Activated naive CD4-positive, alpha-beta T cell treated with anti-CD3 and anti-CD28 coated beads for 36 hours (primary cell): ENCODE measurements at regions not wholly inside any gene's neighbourhood (a gene's known extent, or its start where the extent isn't known, plus 50 kb on each side); places are given as distances from the start of the nearest gene placed in this dataset.

Source experiments
- CTCF ChIA-PET: fragments of 350-600 bp; sonication (Branson Sonifier 250); formaldehyde crosslinking; loops from one replicate; lab custom pipeline; 2021; ENCODE audit warnings: antibody characterized with exemption; lab: Charles Lee
- DNase-seq: peaks from one replicate; pipeline ENCODE4 v3.0.0-alpha.2; 2020
- H3K27ac Mint-ChIP-seq: one replicate; pipeline ENCODE4 v1.8.0; 2021; ENCODE audit warnings: mild to moderate bottlenecking, mixed read lengths
- H3K27me3 Mint-ChIP-seq: one replicate; pipeline ENCODE4 v1.8.0; 2021; ENCODE audit warnings: low read depth, mixed read lengths
- H3K36me3 Mint-ChIP-seq: one replicate; pipeline ENCODE4 v1.8.0; 2021; ENCODE audit warnings: low read depth, mixed read lengths
- H3K4me1 Mint-ChIP-seq: one replicate; pipeline ENCODE4 v1.8.0; 2021; ENCODE audit warnings: low read depth, mixed read lengths
- H3K4me3 Mint-ChIP-seq: one replicate; pipeline ENCODE4 v1.8.0; 2021; ENCODE audit warnings: mild to moderate bottlenecking, moderate library complexity, mixed read lengths
- H3K9me3 Mint-ChIP-seq: one replicate; pipeline ENCODE4 v1.8.0; 2021; ENCODE audit warnings: mixed read lengths
- intact Hi-C: fragments of 100-400 bp; cut with micrococcal nuclease; formaldehyde crosslinking; loops from one replicate; pipeline ENCODE4 v1.15.1; 2023

DNA sequence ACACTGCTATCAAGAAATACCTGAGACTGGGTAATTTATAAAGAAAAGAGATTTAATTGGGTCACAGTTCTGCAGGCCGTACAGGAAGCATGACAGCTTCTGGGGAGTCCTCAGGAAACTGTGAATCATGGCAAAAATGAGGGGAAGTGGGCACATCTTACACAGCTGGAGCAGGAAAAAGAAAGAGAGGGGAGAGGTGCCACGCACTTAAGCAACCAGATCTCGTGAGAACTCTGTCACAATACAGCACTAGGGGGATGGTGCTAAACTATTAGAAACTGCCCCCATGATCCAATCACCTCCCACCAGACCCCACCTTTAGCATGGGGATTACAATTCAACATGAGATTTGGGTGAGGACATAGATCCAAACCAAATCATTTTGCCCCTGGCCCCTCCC is 105.5 kb upstream of the CPLX2 start:
- Mint-ChIP-seq H3K27ac (no peak overlapping the region), H3K4me3 (no peak overlapping the region), H3K36me3 (peaks cover 1% of the 10 kb centered on the region), H3K9me3 (peaks cover 10% of the 10 kb centered on the region), H3K27me3 (peaks cover 16% of the 10 kb centered on the region), H3K4me1 (peaks cover 7% of the 10 kb centered on the region)
- peak; percentile 27 for DNase-seq
- intact Hi-C loops, result no loop called here
- CTCF ChIA-PET, result no interaction called here

DNA sequence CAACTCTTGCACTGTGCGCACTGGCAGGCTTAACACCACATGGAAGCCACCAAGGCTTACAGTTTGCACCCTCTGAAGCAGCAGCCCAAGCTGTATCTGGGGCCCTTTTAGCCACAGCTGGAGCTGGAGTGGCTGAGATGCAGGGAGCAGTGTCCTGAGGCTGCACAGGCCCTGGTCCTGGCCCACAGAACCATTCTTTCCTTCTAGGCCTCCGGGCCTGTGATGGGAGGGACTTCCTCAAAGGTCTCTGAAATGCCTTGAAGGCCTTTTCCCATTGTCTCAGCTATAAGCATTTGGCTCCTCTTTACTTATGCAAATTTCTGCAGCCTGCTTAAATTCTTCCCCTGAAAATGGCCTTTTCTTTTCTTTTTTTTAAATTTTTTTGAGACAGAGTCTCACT is 104.4 kb upstream of the CPLX2 start:
- CTCF ChIA-PET, result no interaction called here
- Mint-ChIP-seq H3K4me1 (peaks cover 7% of the 10 kb centered on the region), H3K27ac (no peak overlapping the region), H3K27me3 (peaks cover 17% of the 10 kb centered on the region), H3K36me3 (peaks cover 1% of the 10 kb centered on the region), H3K9me3 (peaks cover 9% of the 10 kb centered on the region), H3K4me3 (no peak overlapping the region)
- DNase-seq, result no peak
- intact Hi-C loops, result no loop called here

DNA sequence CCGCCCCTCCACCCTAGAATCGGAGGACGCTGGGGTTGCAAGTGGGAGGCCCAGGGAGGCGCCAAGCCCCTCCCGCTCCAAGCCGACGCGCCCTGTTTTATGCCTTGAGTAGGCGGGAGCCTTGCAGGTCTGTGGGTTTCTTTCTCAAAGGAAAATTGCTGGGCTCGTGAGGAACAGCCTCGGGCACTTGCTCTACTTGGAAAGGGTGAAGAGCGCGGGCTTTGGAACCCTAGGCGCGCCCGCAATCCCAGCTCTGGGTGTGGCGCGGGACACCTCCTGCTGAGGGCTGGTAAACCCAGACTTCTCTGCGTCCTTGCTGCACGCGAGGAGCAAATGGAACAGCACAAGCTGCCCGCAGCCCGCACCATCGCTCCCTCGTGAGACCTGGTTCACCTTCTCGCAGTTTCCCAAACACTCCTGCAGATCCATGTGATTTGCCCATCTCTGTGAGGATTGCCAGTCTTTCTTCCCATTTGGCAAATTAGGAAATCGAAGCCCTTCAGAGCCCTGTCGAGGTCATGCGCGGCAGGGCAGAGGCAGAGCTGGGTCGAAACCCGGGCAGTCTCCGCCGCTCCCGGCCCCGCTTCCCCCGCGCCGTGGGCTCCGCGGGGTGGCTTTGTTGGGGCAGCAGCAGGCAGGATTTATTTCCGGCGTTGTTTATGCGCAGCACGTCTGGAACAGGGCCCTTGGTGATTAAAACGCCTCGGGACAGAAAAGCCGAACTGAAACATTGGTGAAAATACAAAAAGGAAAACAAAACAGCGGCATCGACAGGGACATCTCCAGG is 98.4 kb upstream of the CPLX2 start:
- H3K4me1 Mint-ChIP-seq, result no peaks in the 10 kb centered on the region
- CTCF ChIA-PET, result no interaction called here
- no peaks in the 10 kb centered on the region for H3K36me3 Mint-ChIP-seq
- H3K27ac Mint-ChIP-seq, result no peak overlapping the region
- H3K4me3 Mint-ChIP-seq, result no peak overlapping the region
- intact Hi-C loops, result no loop called here
- no peak for DNase-seq
- H3K27me3 Mint-ChIP-seq, result peaks cover 40% of the 10 kb centered on the region
- H3K9me3 Mint-ChIP-seq, result peaks cover under 1% of the 10 kb centered on the region

DNA sequence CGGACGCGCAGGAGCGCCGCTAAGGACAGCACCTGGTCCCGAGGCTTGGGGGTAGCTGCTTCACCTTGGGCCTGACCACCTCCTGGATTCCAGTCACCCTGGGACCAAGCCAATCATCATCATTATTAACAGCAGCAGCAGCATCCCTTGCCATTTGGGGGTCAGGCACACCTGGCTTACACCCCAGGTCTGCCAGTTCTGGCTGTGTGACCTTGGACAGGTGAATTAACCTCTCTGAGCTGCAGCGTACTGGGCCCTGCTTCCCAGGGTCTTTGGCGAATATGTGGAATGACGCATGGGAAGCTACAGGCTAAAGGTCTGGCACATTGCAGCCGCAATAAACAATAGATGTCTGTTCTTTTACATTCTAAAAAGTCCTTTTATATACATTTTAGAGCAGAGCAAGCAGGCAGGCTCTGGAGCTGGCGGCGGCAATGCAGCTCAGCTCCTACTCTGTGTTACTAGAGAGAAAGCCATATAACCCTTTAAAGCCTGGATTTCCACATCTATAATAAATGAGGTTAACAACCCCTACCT is 97.8 kb upstream of the CPLX2 start:
- H3K4me3 Mint-ChIP-seq, result no peak overlapping the region
- intact Hi-C loops, result no loop called here
- CTCF ChIA-PET, result no interaction called here
- H3K36me3 Mint-ChIP-seq, result no peaks in the 10 kb centered on the region
- DNase-seq, result no peak
- no peak overlapping the region for H3K27ac Mint-ChIP-seq
- no peaks in the 10 kb centered on the region for H3K9me3 Mint-ChIP-seq
- no peaks in the 10 kb centered on the region for H3K4me1 Mint-ChIP-seq
- peaks cover 40% of the 10 kb centered on the region for H3K27me3 Mint-ChIP-seq

DNA sequence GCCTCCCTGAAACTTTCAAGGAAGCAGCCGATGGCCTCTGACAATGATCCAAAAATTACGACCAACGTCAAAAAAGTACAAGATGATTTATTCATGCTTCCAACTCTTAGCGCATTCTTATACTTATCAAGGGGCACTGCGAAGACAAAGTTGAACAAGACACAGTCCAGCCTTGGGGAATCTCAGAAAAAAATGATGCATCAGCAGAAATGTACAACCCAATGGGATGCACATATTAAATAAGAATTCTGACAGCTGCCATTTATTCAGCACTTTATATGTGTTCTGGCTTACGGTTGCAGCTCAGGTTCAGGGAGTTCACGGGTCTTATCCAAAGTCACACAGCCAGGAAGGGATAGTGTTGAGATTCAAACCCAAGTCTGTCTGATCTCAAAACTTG is 96.0 kb upstream of the CPLX2 start:
- intact Hi-C loops, result no loop called here
- Mint-ChIP-seq H3K4me1 (no peaks in the 10 kb centered on the region), H3K27me3 (peaks cover 35% of the 10 kb centered on the region), H3K27ac (no peak overlapping the region), H3K36me3 (no peaks in the 10 kb centered on the region), H3K4me3 (no peak overlapping the region), H3K9me3 (no peaks in the 10 kb centered on the region)
- DNase-seq, result no peak
- CTCF ChIA-PET, result no interaction called here

DNA sequence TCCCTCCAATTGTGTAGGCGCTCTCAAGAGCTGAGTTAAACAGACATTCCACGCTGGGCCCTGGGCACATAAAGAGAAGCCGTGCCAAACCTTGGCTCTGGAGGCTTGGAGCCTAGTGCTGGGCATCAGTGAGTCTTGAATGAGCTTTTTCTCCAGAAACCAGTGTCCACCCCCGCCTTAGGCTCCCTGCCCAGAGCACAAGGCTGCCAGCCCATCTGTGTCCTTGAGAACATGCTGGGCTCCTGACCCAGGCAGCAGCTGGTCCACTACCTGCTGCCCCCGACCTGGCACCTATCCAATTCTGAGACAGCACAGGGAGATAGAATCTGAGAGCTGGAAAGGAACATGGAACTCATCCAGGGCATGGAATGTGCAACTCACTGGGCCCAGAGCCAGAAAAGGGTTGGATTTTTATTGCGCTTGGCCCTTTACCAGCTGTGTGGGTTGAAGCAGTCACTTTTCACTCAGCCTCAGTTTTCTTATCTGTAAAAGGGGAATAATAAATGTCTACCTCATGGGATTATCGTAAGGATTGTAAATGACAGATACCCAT is 92.4 kb upstream of the CPLX2 start:
- Mint-ChIP-seq H3K36me3 (no peaks in the 10 kb centered on the region), H3K27ac (no peak overlapping the region), H3K9me3 (no peaks in the 10 kb centered on the region), H3K27me3 (peaks cover 23% of the 10 kb centered on the region), H3K4me1 (no peaks in the 10 kb centered on the region), H3K4me3 (no peak overlapping the region)
- DNase-seq, result no peak
- CTCF ChIA-PET, result no interaction called here
- intact Hi-C loops, result no loop called here

DNA sequence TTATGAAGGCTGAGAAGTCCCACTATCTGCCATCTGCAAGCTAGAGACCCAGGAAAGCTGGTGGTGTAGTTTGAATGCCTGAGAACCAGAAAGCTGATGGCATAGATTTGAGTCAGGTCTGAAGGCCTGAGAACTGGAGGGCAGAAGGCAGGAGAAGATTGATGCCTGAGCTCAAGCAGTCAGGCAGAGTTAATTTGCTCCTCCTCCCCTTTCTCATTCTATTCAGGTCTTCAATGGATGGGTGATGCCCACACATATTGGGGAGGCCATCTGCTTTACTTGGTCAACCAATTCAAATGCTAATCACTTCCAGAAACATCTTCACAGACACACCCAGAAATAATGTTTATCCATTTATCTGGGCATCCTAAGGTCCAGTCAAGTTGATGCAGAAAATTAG is 87.6 kb upstream of the CPLX2 start:
- intact Hi-C loops, result no loop called here
- DNase-seq, result no peak
- Mint-ChIP-seq H3K36me3 (no peaks in the 10 kb centered on the region), H3K4me3 (no peak overlapping the region), H3K27me3 (peaks cover 24% of the 10 kb centered on the region), H3K9me3 (no peaks in the 10 kb centered on the region), H3K27ac (no peak overlapping the region), H3K4me1 (no peaks in the 10 kb centered on the region)
- CTCF ChIA-PET, result interaction anchor here (0.7 kb wide), 1 partner anchor 26 kb away, joined by 3 read pairs; no protein-coding TSS in a partner anchor

DNA sequence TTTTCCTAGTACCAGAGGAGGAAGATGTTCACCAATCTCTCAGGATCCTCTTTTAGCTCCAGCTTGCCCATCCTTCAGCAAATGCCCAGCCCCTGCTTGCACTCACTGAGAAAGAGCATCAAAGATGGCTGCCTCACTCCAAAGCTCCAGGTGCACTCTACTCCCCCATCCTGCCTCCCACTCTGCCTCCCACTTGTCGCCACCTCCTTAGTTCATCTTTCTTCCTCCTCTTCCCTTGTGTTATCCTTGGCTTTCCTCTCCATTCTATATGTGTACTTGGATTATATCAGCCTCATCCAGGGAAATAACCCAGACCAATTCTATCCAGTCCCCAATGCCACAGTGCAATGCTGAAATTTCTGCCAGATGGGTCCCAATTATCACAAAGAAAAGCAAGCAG is 87.1 kb upstream of the CPLX2 start:
- H3K4me3 Mint-ChIP-seq, result no peak overlapping the region
- CTCF ChIA-PET, result interaction anchor here (0.6 to 0.7 kb wide), 2 partner anchors 26 to 892 kb away, joined by 3 read pairs; no protein-coding TSS in a partner anchor
- H3K4me1 Mint-ChIP-seq, result no peaks in the 10 kb centered on the region

DNA sequence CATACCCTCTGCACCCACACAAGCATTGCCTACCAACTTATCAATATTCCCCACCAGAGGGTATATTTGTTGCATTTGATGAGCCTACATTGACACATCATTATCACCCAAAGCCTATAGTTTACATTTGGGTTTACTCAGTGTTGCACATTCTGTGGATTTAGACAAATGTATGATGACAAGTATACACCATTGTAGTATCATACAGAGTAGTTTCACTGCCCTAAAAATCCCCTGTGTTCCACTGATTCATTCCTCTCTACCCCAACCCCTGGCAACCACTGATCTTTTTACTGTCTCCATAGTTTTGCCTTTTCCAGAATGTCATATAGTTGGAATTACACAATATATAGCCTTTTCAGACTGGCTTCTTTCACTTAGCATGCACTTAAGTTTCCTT is 85.7 kb upstream of the CPLX2 start:
- CTCF ChIA-PET, result no interaction called here
- no peak for DNase-seq
- H3K36me3 Mint-ChIP-seq, result no peaks in the 10 kb centered on the region
- H3K27me3 Mint-ChIP-seq, result peaks cover 30% of the 10 kb centered on the region
- H3K4me1 Mint-ChIP-seq, result no peaks in the 10 kb centered on the region
- H3K27ac Mint-ChIP-seq, result no peak overlapping the region
- intact Hi-C loops, result no loop called here
- H3K9me3 Mint-ChIP-seq, result no peaks in the 10 kb centered on the region
- no peak overlapping the region for H3K4me3 Mint-ChIP-seq

More for the DNA sequence above, 87.1 kb upstream of the CPLX2 start:
- DNase-seq, result no peak
- Mint-ChIP-seq H3K27me3 (peaks cover 26% of the 10 kb centered on the region), H3K36me3 (no peaks in the 10 kb centered on the region), H3K27ac (no peak overlapping the region), H3K9me3 (no peaks in the 10 kb centered on the region)
- intact Hi-C loops, result no loop called here

DNA sequence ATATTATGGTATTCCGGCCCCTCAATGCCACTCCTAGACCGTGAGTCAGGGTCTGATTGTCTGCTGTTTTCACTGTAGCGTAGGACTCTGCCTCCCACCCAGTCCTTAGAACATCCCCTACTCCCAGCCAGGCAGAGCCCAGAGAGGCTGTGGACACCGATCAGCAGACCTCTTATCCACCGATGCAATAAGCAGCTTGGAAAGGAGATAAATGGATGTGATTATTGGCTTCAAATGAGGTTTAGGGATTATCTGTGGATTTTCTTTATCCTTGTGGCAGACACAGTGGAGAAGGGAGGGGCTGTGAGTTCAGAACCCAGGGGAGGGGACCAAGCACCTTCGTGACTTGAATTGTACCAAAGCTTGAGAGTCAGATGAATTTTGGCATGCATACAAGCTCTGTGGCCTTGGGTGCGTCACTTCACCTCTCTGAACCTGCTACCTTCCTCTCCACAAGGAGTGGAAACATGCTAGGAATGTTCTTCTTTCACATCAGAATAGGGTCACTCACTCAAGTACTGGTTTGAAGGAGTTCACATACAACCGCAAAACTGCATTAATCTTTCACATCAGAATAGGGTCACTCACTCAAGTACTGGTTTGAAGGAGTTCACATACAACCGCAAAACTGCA is 83.1 kb upstream of the CPLX2 start:
- DNase-seq, result no peak
- intact Hi-C loops, result no loop called here
- CTCF ChIA-PET, result no interaction called here
- peaks cover 34% of the 10 kb centered on the region for H3K27me3 Mint-ChIP-seq
- H3K27ac Mint-ChIP-seq, result no peak overlapping the region
- no peaks in the 10 kb centered on the region for H3K9me3 Mint-ChIP-seq
- no peak overlapping the region for H3K4me3 Mint-ChIP-seq
- no peaks in the 10 kb centered on the region for H3K36me3 Mint-ChIP-seq
- H3K4me1 Mint-ChIP-seq, result no peaks in the 10 kb centered on the region

DNA sequence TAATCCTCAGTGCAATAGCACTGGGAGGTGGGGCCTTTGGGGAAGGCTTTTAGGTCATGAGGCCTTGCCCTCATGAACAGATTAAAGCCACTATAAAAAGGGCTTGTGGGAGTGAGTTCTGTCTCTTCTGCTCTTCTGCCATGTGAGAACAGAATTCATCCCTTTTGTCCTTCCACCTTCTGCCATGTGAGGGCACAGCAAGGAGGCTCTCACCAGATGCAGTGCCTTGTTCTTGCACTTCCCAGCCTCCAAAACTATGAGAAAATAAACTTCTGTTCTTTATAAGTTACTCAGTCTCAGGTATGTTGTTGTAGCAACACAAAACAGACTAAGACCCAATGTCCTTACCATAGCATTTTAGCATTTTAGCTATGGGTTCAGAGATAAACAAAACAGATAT is 81.7 kb upstream of the CPLX2 start:
- no peak overlapping the region for H3K4me3 Mint-ChIP-seq
- H3K27me3 Mint-ChIP-seq, result peaks cover 43% of the 10 kb centered on the region
- no peak overlapping the region for H3K27ac Mint-ChIP-seq
- intact Hi-C loops, result no loop called here
- H3K36me3 Mint-ChIP-seq, result no peaks in the 10 kb centered on the region
- no peaks in the 10 kb centered on the region for H3K4me1 Mint-ChIP-seq
- no peaks in the 10 kb centered on the region for H3K9me3 Mint-ChIP-seq
- CTCF ChIA-PET, result no interaction called here
- DNase-seq, result no peak

DNA sequence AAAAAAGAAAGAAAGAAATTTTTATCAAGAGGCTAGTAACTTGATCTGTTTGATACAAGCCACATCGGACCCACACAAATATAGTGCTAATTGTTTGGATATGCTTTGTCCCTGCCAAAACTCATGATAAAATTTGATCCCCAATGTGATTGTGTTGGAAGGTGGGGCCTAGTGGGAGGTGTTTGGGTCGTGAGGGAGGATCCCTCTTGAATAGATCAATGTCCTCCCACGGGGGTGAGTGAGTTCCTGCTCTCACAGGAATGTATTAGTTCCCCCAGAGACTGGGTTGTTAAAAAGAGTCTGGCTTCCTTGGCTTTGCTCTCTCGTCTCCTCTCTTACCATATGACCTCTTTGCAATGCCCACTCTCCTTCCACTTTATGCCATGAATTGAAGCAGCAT is 80.6 kb upstream of the CPLX2 start:
- Mint-ChIP-seq H3K36me3 (no peaks in the 10 kb centered on the region), H3K4me1 (no peaks in the 10 kb centered on the region), H3K4me3 (no peak overlapping the region), H3K27me3 (peaks cover 46% of the 10 kb centered on the region), H3K27ac (no peak overlapping the region), H3K9me3 (no peaks in the 10 kb centered on the region)
- CTCF ChIA-PET, result no interaction called here
- no peak for DNase-seq
- intact Hi-C loops, result no loop called here
